ENCODE measurements at regions not wholly inside any gene's neighbourhood (a gene's known extent, or its start where the extent isn't known, plus 50 kb on each side); places are given as distances from the start of the nearest gene placed in this dataset.

DNA sequence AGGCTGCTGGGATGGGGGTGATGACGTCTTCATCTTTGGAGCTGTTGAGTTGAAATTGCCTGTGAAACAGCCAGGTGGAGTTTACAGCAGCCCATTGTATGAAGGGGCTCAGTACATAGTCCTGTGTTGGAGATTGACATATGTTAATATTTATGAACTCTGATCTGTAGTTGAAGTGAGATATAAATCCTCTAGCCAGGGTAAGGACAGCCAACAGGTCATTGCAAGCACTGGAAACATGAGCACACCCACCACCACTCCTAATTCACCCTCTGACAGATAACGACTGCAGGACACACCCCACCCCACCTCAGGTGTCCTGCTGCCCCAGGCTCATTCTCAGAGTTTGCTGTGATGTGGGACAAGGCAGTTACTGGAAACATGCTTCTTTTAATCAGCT is 112.4 kb upstream of the TRIB2 start:
- Histone ChIP-seq H3K4me3 (no peak overlapping the region), H3K36me3 (no peaks in the 10 kb centered on the region), H3K27ac (no peak overlapping the region), H3K9me3 (no peaks in the 10 kb centered on the region), H3K4me1 (no peaks in the 10 kb centered on the region), H3K27me3 (no peaks in the 10 kb centered on the region)
- DNase-seq (no peak), ATAC-seq (no peak)
- WGBS (ENCODE audit: insufficient coverage, low coverage, low lambda C conversion rate, missing lambda C conversion rate): 37% methylated on average over 2 of the region's 2 CpGs
- TF ChIP-seq POLR2A (IDR thresholded peaks at IDR 0.05): no peak
- TF ChIP-seq, protein P1, sequence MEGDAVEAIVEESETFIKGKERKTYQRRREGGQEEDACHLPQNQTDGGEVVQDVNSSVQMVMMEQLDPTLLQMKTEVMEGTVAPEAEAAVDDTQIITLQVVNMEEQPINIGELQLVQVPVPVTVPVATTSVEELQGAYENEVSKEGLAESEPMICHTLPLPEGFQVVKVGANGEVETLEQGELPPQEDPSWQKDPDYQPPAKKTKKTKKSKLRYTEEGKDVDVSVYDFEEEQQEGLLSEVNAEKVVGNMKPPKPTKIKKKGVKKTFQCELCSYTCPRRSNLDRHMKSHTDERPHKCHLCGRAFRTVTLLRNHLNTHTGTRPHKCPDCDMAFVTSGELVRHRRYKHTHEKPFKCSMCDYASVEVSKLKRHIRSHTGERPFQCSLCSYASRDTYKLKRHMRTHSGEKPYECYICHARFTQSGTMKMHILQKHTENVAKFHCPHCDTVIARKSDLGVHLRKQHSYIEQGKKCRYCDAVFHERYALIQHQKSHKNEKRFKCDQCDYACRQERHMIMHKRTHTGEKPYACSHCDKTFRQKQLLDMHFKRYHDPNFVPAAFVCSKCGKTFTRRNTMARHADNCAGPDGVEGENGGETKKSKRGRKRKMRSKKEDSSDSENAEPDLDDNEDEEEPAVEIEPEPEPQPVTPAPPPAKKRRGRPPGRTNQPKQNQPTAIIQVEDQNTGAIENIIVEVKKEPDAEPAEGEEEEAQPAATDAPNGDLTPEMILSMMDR (IDR thresholded peaks at IDR 0.05): no peak
- intact Hi-C loops (cut with DNase I): no loop called here

DNA sequence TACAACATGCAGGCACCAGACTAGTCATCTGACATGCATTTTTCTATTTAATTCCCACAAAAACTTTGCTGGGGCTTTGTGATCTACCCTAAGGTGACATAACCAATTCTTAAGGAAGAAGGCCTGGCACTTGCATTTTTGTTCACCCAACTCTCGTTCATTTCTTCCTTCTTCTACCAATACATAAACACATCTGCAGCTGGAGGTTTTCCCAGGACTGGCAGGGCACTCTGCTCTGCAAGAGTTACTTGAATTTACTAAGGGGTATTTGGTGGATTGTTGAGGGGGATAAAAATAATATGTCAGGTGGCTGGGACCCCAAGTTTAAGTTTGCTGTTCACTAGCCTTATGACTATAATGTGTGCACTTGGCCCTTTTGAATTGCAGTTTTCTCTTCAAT is 111.4 kb upstream of the TRIB2 start:
- H3K4me1 ChIP-seq: no peaks in the 10 kb centered on the region
- no peaks in the 10 kb centered on the region for H3K27me3 ChIP-seq
- DNase-seq: no peak
- ATAC-seq: no peak
- 71% methylated on average over 1 of the region's 1 CpG for WGBS (ENCODE audit: insufficient coverage, low coverage, low lambda C conversion rate, missing lambda C conversion rate)
- TF ChIP-seq POLR2A (IDR thresholded peaks at IDR 0.05): no peak
- TF ChIP-seq, protein P1 (IDR thresholded peaks at IDR 0.05): no peak
- no peaks in the 10 kb centered on the region for H3K36me3 ChIP-seq
- intact Hi-C loops (cut with DNase I): no loop called here
- no peaks in the 10 kb centered on the region for H3K9me3 ChIP-seq
- H3K4me3 ChIP-seq: no peak overlapping the region
- no peak overlapping the region for H3K27ac ChIP-seq

DNA sequence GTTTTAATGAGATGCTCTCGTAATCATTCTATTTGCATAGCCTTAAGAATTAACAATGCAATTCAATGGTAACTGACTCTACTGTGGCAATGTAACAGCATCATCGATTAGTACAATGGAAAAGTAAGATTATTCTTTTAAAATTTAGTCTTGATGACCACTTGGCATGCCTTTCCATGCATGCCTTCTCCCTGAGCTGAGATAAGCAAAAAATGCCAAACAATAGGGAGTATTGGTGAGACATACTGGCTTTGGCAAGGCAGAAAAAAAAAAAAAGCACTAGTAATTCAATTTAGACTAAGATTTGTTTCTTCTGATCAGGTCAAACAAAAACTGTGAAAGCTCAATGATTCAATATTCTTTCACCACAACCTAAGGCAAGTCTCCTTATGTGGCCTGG is 110.8 kb upstream of the TRIB2 start:
- DNase-seq: no peak
- intact Hi-C loops (cut with DNase I): no loop called here
- TF ChIP-seq, protein P1 (IDR thresholded peaks at IDR 0.05): no peak
- no peak for TF ChIP-seq POLR2A (IDR thresholded peaks at IDR 0.05)
- 84% methylated on average over 2 of the region's 2 CpGs for WGBS (ENCODE audit: insufficient coverage, low coverage, low lambda C conversion rate, missing lambda C conversion rate)
- Histone ChIP-seq H3K4me3 (no peak overlapping the region), H3K9me3 (no peaks in the 10 kb centered on the region), H3K4me1 (no peaks in the 10 kb centered on the region), H3K27me3 (no peaks in the 10 kb centered on the region), H3K27ac (no peak overlapping the region), H3K36me3 (no peaks in the 10 kb centered on the region)
- ATAC-seq: no peak

DNA sequence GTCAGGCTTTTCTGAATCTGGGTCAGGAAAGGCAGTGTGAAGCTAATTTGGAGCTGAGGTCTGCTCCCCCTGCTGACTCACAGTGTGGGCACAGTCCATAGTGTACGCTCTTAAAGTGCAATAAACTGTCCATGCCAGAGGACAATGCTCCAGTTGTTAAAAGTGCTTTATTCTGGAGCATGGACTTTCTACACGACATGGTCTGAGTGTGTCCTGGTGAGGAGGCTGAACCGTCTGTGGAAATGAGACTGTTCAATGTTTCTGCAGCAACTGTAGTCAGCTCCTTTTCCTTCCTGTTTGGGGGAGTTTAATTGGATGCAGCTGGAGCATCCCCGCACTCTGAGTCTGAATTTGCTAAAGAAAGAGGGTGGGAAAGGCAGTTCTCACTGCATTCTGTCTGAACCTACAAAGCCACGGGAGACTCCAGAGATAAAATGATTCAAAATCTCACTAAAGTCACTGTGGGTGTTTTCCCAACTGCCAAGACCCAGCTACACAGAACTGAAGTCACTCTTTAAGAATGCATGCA is 110.2 kb upstream of the TRIB2 start:
- H3K4me3 ChIP-seq: no peak overlapping the region
- intact Hi-C loops (cut with DNase I): no loop called here
- no peak overlapping the region for H3K27ac ChIP-seq
- H3K27me3 ChIP-seq: no peaks in the 10 kb centered on the region
- TF ChIP-seq POLR2A (IDR thresholded peaks at IDR 0.05): no peak
- TF ChIP-seq, protein P1 (IDR thresholded peaks at IDR 0.05): no peak
- 30% methylated on average over 4 of the region's 5 CpGs for WGBS (ENCODE audit: insufficient coverage, low coverage, low lambda C conversion rate, missing lambda C conversion rate)
- no peaks in the 10 kb centered on the region for H3K36me3 ChIP-seq
- H3K4me1 ChIP-seq: no peaks in the 10 kb centered on the region
- ATAC-seq (peak in 1 of 4 donors; percentile 18), DNase-seq (no peak)
- H3K9me3 ChIP-seq: no peaks in the 10 kb centered on the region

DNA sequence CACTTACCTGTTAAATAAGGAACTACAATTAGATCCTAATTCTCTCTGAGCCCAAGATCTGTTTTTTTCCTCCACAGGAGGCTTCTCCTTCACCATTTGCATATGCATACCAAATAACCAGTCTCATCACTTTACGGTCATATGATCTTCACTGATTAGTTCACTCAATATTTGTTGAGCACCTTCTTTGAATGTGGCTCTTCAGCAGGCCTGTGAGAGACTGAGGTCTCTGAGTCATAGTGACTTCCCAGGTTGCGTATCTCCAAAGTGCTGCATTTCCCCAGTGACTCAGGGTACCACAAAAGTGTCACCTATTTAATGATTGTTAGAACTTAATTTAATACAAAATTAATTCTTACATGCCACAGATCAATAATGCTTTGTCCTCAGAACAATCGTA is 108.8 kb upstream of the TRIB2 start:
- Histone ChIP-seq H3K36me3 (no peaks in the 10 kb centered on the region), H3K27me3 (no peaks in the 10 kb centered on the region), H3K4me1 (no peaks in the 10 kb centered on the region), H3K27ac (no peak overlapping the region), H3K4me3 (no peak overlapping the region), H3K9me3 (no peaks in the 10 kb centered on the region)
- 90% methylated on average over 3 of the region's 3 CpGs for WGBS (ENCODE audit: insufficient coverage, low coverage, low lambda C conversion rate, missing lambda C conversion rate)
- DNase-seq (no peak), ATAC-seq (no peak)
- no peak for TF ChIP-seq POLR2A (IDR thresholded peaks at IDR 0.05)
- TF ChIP-seq, protein P1 (IDR thresholded peaks at IDR 0.05): no peak
- intact Hi-C loops (cut with DNase I): no loop called here

Data from right lobe of liver (tissue), 6 donors.